ENCODE measurements at regions not wholly inside any gene's neighbourhood (a gene's known extent, or its start where the extent isn't known, plus 50 kb on each side); places are given as distances from the start of the nearest gene placed in this dataset.

DNA sequence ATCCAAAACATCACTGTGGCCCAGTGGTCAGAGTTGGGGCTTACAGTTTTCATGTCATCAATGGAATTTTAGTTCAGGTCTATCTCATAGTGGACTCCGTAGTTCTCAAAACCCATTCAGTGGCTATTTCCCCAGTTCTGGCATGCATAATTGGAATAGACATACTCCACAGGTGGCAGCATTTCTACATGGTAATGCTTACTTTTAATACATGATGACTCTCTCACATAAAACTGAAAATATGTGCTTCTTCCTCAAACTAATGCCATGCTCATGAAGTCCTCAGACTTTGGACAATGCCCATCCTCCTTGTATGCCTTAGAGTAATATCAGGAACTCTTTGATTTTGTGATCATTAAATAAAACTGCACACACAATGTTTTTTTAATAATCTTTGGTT, 857.4 kb upstream of the GOT2 start:
- H3K4me3 Mint-ChIP-seq, result no peak overlapping the region
- no peak for DNase-seq

DNA sequence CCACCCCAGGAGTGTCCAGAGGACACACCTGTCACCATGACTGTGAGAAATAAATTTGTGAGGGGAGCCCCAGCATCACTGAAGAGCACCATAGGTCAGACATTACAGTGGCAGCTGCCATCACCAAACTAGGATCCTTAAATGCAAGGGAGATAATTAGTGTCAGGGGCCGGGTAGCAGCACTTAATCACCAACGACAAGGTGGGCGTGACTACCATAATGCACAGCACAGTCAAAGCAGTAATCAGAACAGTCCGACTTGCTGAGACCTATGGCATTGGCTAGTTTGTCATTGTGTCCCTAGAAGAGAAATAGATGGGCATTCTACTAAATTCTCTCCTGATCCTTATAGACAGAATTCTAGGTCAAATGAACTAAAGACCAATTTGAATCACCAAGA, 856.7 kb upstream of the GOT2 start:
- Mint-ChIP-seq H3K27ac (no peak overlapping the region), H3K36me3 (ENCODE audit: insufficient read depth in 2 of 2) (no peaks in the 10 kb centered on the region), H3K27me3 (ENCODE audit: low read depth) (no peaks in the 10 kb centered on the region), H3K4me1 (ENCODE audit: low read depth) (peaks cover 5% of the 10 kb centered on the region), H3K4me3 (no peak overlapping the region), H3K9me3 (peaks cover 0 to 4% of the 10 kb centered on the region in 2 donors)
- DNase-seq (no peak), ATAC-seq (replicated peaks in 1 of 2) (no peak)

More for the DNA sequence above, 857.4 kb upstream of the GOT2 start:
- Mint-ChIP-seq H3K9me3 (peaks cover 0 to 4% of the 10 kb centered on the region in 2 donors), H3K27me3 (ENCODE audit: low read depth) (no peaks in the 10 kb centered on the region), H3K27ac (no peak overlapping the region), H3K4me1 (ENCODE audit: low read depth) (peaks cover 5% of the 10 kb centered on the region), H3K36me3 (ENCODE audit: insufficient read depth in 2 of 2) (no peaks in the 10 kb centered on the region)
- ATAC-seq (replicated peaks in 1 of 2), result no peak

DNA sequence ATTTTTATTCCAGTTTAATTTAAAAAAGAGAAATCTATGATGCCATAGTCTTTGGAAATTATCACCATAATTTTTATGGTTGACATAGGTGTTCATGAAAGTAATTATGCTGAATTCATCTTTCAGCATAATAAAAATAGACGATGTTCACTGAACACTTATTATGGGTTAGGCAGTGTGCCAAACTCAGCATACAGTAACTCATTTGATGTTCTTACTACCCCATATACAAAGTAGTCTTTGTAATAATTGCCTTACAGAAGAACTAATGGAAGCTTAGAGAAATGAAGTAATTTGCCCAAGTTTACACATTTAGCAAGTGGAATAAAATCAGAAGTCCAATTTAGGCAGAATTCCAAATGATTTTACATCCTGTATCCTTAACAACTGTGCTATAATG, 852.2 kb upstream of the GOT2 start:
- Mint-ChIP-seq H3K4me3 (no peak overlapping the region), H3K27me3 (ENCODE audit: low read depth) (no peaks in the 10 kb centered on the region), H3K4me1 (ENCODE audit: low read depth) (no peaks in the 10 kb centered on the region), H3K9me3 (peaks cover 2 to 10% of the 10 kb centered on the region in 2 donors), H3K27ac (no peak overlapping the region), H3K36me3 (ENCODE audit: insufficient read depth in 2 of 2) (no peaks in the 10 kb centered on the region)
- ATAC-seq (replicated peaks in 1 of 2) (no peak), DNase-seq (no peak)

DNA sequence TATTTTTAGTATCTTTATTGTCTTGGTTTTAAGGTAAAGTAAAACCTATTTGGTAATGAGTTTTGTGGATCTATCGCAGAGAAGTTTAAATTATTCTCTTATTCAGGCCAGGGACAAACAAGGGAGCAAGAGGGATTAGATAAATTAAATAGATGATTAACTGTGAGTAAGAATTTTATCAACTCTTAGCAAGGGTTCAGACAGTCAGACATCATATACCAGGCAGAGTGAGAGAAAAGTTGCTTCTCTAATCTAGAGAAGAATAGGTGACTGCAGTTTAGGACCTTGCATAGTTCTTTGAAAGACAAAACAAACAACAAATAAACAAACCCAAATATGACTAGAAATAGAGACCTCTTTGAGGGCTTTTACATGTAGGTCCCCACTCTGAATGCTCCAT, 840.2 kb upstream of the GOT2 start:
- H3K9me3 Mint-ChIP-seq, result peaks cover 3 to 7% of the 10 kb centered on the region in 2 donors
- no peaks in the 10 kb centered on the region for H3K4me1 Mint-ChIP-seq (ENCODE audit: low read depth)
- no peak for ATAC-seq (replicated peaks in 1 of 2)
- H3K27ac Mint-ChIP-seq, result peak overlapping the region; percentile 42
- H3K4me3 Mint-ChIP-seq, result no peak overlapping the region
- H3K36me3 Mint-ChIP-seq (ENCODE audit: insufficient read depth in 2 of 2), result peaks cover 0 to 3% of the 10 kb centered on the region in 2 donors
- no peak for DNase-seq
- H3K27me3 Mint-ChIP-seq (ENCODE audit: low read depth), result no peaks in the 10 kb centered on the region

DNA sequence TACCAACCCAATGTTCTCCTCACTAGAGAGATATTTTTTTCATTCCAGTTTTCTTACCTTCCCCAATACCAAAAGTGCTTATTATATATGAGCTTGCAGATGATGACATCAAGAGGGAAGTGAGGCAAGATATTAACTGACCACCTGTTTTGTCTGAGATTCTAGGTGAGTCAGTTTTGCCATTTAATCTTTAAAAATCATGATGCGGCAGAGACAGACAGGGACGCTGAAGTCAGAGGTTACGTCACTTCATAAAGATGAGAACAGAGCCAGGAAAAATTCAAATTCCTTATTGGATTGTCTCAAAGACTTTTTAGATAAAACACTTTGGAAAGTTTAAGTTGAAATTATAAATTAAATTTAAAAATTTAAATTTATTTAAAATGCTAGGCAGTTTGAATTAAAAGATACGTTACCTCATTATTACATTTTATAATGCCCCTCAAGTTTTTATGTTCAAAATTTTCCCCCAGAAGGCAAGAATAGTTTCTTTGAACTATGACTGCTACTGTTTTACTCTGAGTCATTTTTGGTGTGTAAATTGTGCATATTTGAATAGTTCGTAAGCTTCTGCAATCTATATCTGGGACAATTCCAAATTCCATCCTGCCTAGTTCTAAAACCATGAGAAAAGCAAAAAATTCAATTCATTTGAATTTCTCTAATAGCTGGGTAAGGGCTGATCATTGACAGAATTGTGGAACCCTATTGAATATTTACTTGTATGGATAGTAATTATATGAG, 839.6 kb upstream of the GOT2 start:
- DNase-seq, result no peak
- no peak for ATAC-seq (replicated peaks in 1 of 2)
- peaks cover 3 to 4% of the 10 kb centered on the region in 2 donors for H3K9me3 Mint-ChIP-seq
- H3K4me3 Mint-ChIP-seq, result no peak overlapping the region
- H3K36me3 Mint-ChIP-seq (ENCODE audit: insufficient read depth in 2 of 2), result peaks cover 0 to 3% of the 10 kb centered on the region in 2 donors
- H3K27me3 Mint-ChIP-seq (ENCODE audit: low read depth), result no peaks in the 10 kb centered on the region
- H3K4me1 Mint-ChIP-seq (ENCODE audit: low read depth), result no peaks in the 10 kb centered on the region
- H3K27ac Mint-ChIP-seq, result no peak overlapping the region

DNA sequence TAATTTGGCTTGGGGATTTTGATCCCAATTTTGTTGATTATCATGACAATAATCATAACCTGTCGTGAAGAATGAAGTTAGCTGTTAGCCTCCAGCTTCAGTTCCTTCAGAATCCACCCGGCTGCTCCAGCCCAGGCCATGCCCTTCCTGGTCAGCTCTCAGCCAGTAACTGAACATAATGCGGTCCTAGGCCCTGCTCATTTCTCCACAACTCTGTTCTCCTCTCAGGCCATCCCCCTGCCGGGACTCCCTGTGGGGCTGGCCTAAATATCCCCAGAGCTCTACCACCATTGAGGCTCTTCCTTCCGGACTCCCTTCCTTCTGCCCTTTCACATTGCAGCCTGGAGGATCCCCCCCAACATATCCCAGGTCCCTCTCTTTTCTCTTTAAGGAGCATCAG, 833.4 kb upstream of the GOT2 start:
- H3K4me3 Mint-ChIP-seq, result no peak overlapping the region

DNA sequence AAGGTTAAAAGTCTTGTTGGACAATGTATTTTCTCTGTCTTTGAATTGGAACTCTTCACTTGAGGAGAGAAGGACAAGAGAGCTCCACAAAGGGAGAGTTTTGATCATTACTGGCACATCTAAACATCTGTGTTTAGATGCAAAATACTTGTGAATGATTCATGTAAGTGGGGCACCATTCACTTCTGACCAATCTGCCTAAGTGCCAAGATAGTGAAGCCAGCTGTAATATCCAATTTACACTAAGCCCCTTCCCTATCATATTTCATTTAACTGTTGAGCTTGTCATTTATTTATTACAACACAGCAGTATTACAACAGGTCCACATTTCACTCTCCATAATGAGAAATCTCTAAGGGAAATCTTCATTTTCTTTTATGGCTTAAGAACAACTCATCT, 832.3 kb upstream of the GOT2 start:
- peaks cover 0 to 2% of the 10 kb centered on the region in 2 donors for H3K9me3 Mint-ChIP-seq
- H3K36me3 Mint-ChIP-seq (ENCODE audit: insufficient read depth in 2 of 2), result no peaks in the 10 kb centered on the region
- no peaks in the 10 kb centered on the region for H3K27me3 Mint-ChIP-seq (ENCODE audit: low read depth)
- no peaks in the 10 kb centered on the region for H3K4me1 Mint-ChIP-seq (ENCODE audit: low read depth)
- no peak for DNase-seq
- no peak overlapping the region for H3K4me3 Mint-ChIP-seq
- H3K27ac Mint-ChIP-seq, result no peak overlapping the region
- ATAC-seq (replicated peaks in 1 of 2), result no peak

More for the DNA sequence above, 833.4 kb upstream of the GOT2 start:
- no peak overlapping the region for H3K27ac Mint-ChIP-seq
- H3K9me3 Mint-ChIP-seq, result peaks cover 0 to 2% of the 10 kb centered on the region in 2 donors
- H3K36me3 Mint-ChIP-seq (ENCODE audit: insufficient read depth in 2 of 2), result no peaks in the 10 kb centered on the region
- DNase-seq (no peak), ATAC-seq (replicated peaks in 1 of 2) (no peak)
- no peaks in the 10 kb centered on the region for H3K27me3 Mint-ChIP-seq (ENCODE audit: low read depth)
- no peaks in the 10 kb centered on the region for H3K4me1 Mint-ChIP-seq (ENCODE audit: low read depth)

DNA sequence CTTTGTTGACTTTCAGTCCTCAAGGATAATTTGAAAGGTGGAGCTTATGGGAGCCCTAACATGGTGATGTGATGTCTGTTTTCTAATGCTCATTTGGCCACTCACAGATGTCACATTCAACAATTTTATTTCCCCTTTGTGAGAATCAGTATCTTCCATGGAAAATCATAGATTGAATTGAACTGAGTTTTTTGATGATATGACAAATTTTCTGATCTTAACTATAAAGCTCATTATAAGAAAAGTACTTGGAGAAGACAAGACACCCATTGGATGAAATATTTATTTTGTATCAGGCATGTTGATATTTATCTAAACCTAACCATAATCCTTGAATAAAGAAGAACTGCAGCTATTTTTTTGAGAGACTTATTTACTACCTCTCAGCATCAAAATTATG, 824.6 kb upstream of the GOT2 start:
- no peaks in the 10 kb centered on the region for H3K27me3 Mint-ChIP-seq (ENCODE audit: low read depth)
- no peak overlapping the region for H3K4me3 Mint-ChIP-seq
- DNase-seq, result no peak
- no peak for ATAC-seq (replicated peaks in 1 of 2)
- no peaks in the 10 kb centered on the region for H3K4me1 Mint-ChIP-seq (ENCODE audit: low read depth)
- H3K36me3 Mint-ChIP-seq (ENCODE audit: insufficient read depth in 2 of 2), result no peaks in the 10 kb centered on the region
- no peak overlapping the region for H3K27ac Mint-ChIP-seq
- H3K9me3 Mint-ChIP-seq, result peaks cover 2 to 6% of the 10 kb centered on the region in 2 donors

DNA sequence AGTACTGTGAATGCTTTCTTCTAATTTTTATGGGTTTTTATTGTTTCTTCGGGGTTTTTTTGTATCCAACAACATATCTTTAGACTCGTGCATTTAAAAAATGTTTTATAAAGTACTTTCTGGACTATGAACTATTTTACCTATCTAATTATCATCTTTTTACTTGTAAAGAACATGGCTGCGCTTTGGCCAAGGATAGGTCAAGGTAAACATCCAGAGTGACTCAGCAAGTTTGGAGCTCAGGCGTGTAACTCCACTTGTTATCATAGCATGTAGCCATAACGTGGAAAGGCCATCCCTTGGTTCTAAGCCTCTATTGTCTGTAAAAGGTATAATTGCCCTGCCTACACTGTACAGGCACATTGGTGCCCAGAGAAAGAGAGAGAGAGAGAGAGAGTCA, 818.0 kb upstream of the GOT2 start:
- Mint-ChIP-seq H3K27me3 (ENCODE audit: low read depth) (no peaks in the 10 kb centered on the region), H3K4me1 (ENCODE audit: low read depth) (no peaks in the 10 kb centered on the region), H3K36me3 (ENCODE audit: insufficient read depth in 2 of 2) (no peaks in the 10 kb centered on the region), H3K9me3 (peaks cover 6 to 8% of the 10 kb centered on the region in 2 donors), H3K27ac (no peak overlapping the region), H3K4me3 (no peak overlapping the region)
- ATAC-seq (replicated peaks in 1 of 2) (no peak), DNase-seq (no peak)

DNA sequence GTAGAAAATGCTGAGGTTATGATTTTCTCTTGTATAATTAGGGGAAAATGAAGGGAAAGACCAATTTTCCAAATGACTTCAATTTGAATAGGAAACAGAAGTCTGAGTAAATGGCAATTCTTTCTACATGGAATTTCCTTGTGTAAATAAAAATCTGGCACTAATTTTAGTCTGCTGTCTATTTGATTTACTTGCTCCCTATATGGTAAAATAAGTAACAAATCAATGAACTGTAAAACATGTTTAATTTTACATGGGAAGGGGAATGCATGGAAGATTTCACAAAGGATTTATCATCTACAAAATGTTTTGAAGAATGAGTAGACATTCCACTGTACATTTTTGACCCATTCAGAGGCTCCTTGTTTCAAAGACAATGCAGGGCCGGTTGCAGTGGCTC, 811.6 kb upstream of the GOT2 start:
- H3K27ac Mint-ChIP-seq, result no peak overlapping the region
- no peak for DNase-seq
- H3K4me1 Mint-ChIP-seq (ENCODE audit: low read depth), result no peaks in the 10 kb centered on the region
- no peaks in the 10 kb centered on the region for H3K27me3 Mint-ChIP-seq (ENCODE audit: low read depth)
- H3K4me3 Mint-ChIP-seq, result no peak overlapping the region
- peaks cover 2% of the 10 kb centered on the region in 2 donors for H3K9me3 Mint-ChIP-seq
- no peak for ATAC-seq (replicated peaks in 1 of 2)
- H3K36me3 Mint-ChIP-seq (ENCODE audit: insufficient read depth in 2 of 2), result no peaks in the 10 kb centered on the region

DNA sequence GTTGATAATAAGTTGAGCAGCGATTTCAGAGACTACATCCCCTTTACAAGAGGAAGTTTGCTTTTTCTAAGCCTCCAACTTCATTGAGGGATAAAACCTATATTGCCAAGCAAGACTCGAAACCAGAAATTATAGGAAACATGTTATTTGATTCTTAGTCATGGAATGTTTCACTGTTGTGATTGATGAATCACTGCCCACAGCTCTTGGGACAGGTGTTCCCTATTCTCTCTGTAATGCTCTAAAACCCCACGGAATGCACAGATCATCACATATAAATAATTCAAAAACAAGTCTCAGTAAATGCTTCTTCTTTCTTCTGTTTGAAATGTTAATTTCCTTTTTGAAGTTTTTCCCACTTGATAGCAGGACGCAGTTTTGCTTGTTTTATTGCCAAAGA, 809.5 kb upstream of the GOT2 start:
- DNase-seq (no peak), ATAC-seq (replicated peaks in 1 of 2) (no peak)
- Mint-ChIP-seq H3K27me3 (ENCODE audit: low read depth) (no peaks in the 10 kb centered on the region), H3K36me3 (ENCODE audit: insufficient read depth in 2 of 2) (no peaks in the 10 kb centered on the region), H3K4me3 (no peak overlapping the region), H3K4me1 (ENCODE audit: low read depth) (no peaks in the 10 kb centered on the region), H3K9me3 (peaks cover 3 to 4% of the 10 kb centered on the region in 2 donors), H3K27ac (no peak overlapping the region)

DNA sequence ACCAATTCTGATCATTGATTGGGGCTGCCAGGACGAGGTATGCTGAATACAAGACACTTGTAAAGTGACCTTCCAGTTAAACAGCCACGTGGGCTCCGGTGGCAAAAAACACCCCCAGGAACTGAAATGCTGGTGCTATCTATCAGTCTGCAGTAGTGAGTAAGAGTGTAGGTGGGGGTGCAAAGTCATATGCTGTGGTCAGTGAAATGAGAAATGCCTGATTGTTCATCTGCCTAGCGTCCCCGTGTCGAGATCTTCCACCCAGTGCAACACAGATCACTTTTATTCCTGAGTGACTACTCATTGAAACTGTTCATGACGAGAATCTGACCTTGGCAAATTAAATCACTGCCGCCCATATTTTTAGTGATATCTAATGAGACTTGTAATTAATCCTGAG, 806.5 kb upstream of the GOT2 start:
- Mint-ChIP-seq H3K4me3 (no peak overlapping the region), H3K27me3 (ENCODE audit: low read depth) (no peaks in the 10 kb centered on the region), H3K4me1 (ENCODE audit: low read depth) (no peaks in the 10 kb centered on the region), H3K36me3 (ENCODE audit: insufficient read depth in 2 of 2) (no peaks in the 10 kb centered on the region), H3K27ac (no peak overlapping the region), H3K9me3 (peaks cover 1 to 2% of the 10 kb centered on the region in 2 donors)
- DNase-seq (no peak), ATAC-seq (replicated peaks in 1 of 2) (no peak)

DNA sequence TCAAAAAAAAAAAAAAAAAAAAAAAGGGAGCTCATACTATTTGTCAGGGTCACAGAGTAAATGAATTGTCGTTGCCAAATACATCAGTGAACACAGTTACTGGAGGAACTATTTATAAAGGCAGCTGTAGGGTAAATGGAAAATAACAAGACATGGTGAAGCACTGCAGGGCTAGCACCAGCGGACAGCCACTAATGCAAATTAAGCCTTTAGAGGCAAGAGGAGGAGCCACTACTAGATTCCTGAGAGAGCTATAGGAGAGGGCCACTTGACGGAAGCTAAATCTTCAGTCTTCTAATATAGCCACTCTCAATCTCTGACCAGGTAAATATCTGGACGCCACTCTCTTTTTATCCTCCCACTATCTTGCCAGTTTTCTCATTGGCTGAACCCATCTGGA, 801.2 kb upstream of the GOT2 start:
- ATAC-seq (replicated peaks in 1 of 2) (no peak), DNase-seq (no peak)
- no peaks in the 10 kb centered on the region for H3K27me3 Mint-ChIP-seq (ENCODE audit: low read depth)
- H3K36me3 Mint-ChIP-seq (ENCODE audit: insufficient read depth in 2 of 2), result no peaks in the 10 kb centered on the region
- no peaks in the 10 kb centered on the region for H3K4me1 Mint-ChIP-seq (ENCODE audit: low read depth)
- H3K9me3 Mint-ChIP-seq, result peaks cover 1 to 2% of the 10 kb centered on the region in 2 donors
- no peak overlapping the region for H3K27ac Mint-ChIP-seq
- no peak overlapping the region for H3K4me3 Mint-ChIP-seq

Data from activated T-cell treated with anti-CD3 and anti-CD28 coated beads, Interleukin-2, amount 50 U/mL, for 72 hours (primary cell).